HepG2 (cell line): ENCODE measurements at regions not wholly inside any gene's neighbourhood (a gene's known extent, or its start where the extent isn't known, plus 50 kb on each side); places are given as distances from the start of the nearest gene placed in this dataset.

Experiments used
- BCL6 ChIP-seq: IDR thresholded peaks from 2 replicates; pipeline ENCODE4 v1.6.1; 2016; ENCODE audit warnings: missing genetic modification reagents, missing compliant biosample characterization
- EP300 ChIP-seq, 3 experiments: sonication (generic) in 1 of 3; formaldehyde crosslinking in 1 of 3; IDR thresholded peaks; 2 replicates each; pipeline versions ENCODE4 v1.5.1 to v1.6.1; 2011 to 2020; ENCODE audit warnings: low read depth in 2 of 3, low read length in 2 of 3, borderline replicate concordance in 1 of 3, improper control_type of control experiment in 1 of 3, mild to moderate bottlenecking in 1 of 3, missing genetic modification reagents in 1 of 3, moderate library complexity in 1 of 3
- HMG20A ChIP-seq: IDR thresholded peaks from 2 replicates; pipeline ENCODE4 v1.6.1; 2016; ENCODE audit warnings: borderline replicate concordance
- HNF4A ChIP-seq: sonication (generic); formaldehyde crosslinking; IDR thresholded peaks from 2 replicates; pipeline ENCODE4 v1.4.0; 2020; ENCODE audit warnings: missing genetic modification reagents
- HNRNPLL ChIP-seq: fragments of 200-400 bp; formaldehyde crosslinking; IDR thresholded peaks from 2 replicates; pipeline ENCODE4 v1.6.1; 2017; ENCODE audit warnings: mild to moderate bottlenecking, low read depth, low read length; ENCODE audit not compliant: poor library complexity, severe bottlenecking
- HOMEZ ChIP-seq: IDR thresholded peaks from 2 replicates; pipeline ENCODE4 v1.6.1; 2016; ENCODE audit warnings: low read depth
- JUN ChIP-seq: sonication (generic); formaldehyde crosslinking; IDR thresholded peaks from 2 replicates; pipeline ENCODE4 v1.4.0; 2020; ENCODE audit warnings: mild to moderate bottlenecking, missing genetic modification reagents
- LRRFIP1 ChIP-seq: sonication (generic); formaldehyde crosslinking; conservative IDR thresholded peaks from 2 replicates; pipeline ENCODE4 v1.4.0; 2020; ENCODE audit warnings: missing genetic modification reagents
- MBD4 ChIP-seq: IDR thresholded peaks from 2 replicates; pipeline ENCODE4 v1.6.1; 2012; ENCODE audit warnings: low read length, inconsistent platforms, borderline replicate concordance
- POGZ ChIP-seq: sonication (generic); formaldehyde crosslinking; IDR thresholded peaks from 2 replicates; pipeline ENCODE4 v1.4.0; 2020; ENCODE audit warnings: mild to moderate bottlenecking, missing genetic modification reagents
- PPARG ChIP-seq: conservative IDR thresholded peaks from 2 replicates; pipeline ENCODE4 v1.6.1; 2016; ENCODE audit warnings: missing biosample characterization, missing genetic modification reagents
- SALL1 ChIP-seq: sonication (generic); formaldehyde crosslinking; IDR thresholded peaks from 2 replicates; pipeline ENCODE4 v1.8.0; 2022; ENCODE audit warnings: mild to moderate bottlenecking, missing genetic modification reagents
- SETDB1 ChIP-seq: sonication (generic); formaldehyde crosslinking; IDR thresholded peaks from 2 replicates; pipeline ENCODE4 v1.5.1; 2020; ENCODE audit warnings: missing genetic modification reagents, mild to moderate bottlenecking, borderline replicate concordance
- ZNF17 ChIP-seq: sonication (generic); formaldehyde crosslinking; IDR thresholded peaks from 2 replicates; pipeline ENCODE4 v1.5.0; 2020; ENCODE audit warnings: mild to moderate bottlenecking, missing genetic modification reagents
- ZNF407 ChIP-seq: sonication (generic); formaldehyde crosslinking; IDR thresholded peaks from one replicate; pipeline ENCODE4 v1.5.1; 2020; ENCODE audit warnings: mild to moderate bottlenecking, missing genetic modification reagents; ENCODE audit errors: not compliant biosample characterization
- ZNF44 ChIP-seq: sonication (generic); formaldehyde crosslinking; IDR thresholded peaks from 2 replicates; pipeline ENCODE4 v1.5.1; 2020; ENCODE audit warnings: mild to moderate bottlenecking, missing genetic modification reagents

GRCh38 chr9:81787747-81788632, 98.6 kb upstream of the TLE1 start (continued):
- TF ChIP-seq HOMEZ (CRISPR knock-in tag), result no peak
- TF ChIP-seq SALL1 (CRISPR knock-in tag), result peak; percentile 47; the same call in 1 of the 2 replicates
- TF ChIP-seq ZNF17 (CRISPR knock-in tag), result 0 out of 2 replicates have a peak, but pooled peaks have one; percentile 39
- TF ChIP-seq HNRNPLL, result no peak
- no peak for TF ChIP-seq ZNF407 (CRISPR knock-in tag)
- TF ChIP-seq POGZ, result 0 out of 2 replicates have a peak, but pooled peaks have one; percentile 39
- peak; percentile 42; the same call in 1 of the 2 replicates for TF ChIP-seq HMG20A (CRISPR knock-in tag)
- TF ChIP-seq LRRFIP1 (CRISPR knock-in tag), result no peak
- no peak for TF ChIP-seq ZNF44 (CRISPR knock-in tag)
- TF ChIP-seq HNF4A (CRISPR knock-in tag), result peak; percentile 87
- TF ChIP-seq JUN, result no peak
- TF ChIP-seq EP300 (IDR thresholded peaks at IDR 0.05; ENCODE audit: low read depth in 2 of 2, low read length in 2 of 2), result peak in 1 of 2 experiments; percentile 69; a peak in 2 of 4 replicates
- no peak for TF ChIP-seq EP300 (CRISPR knock-in tag; IDR thresholded peaks at IDR 0.05; ENCODE audit: borderline replicate concordance)
- TF ChIP-seq BCL6 (CRISPR knock-in tag), result peak; percentile 63; the same call in 1 of the 2 replicates
- TF ChIP-seq PPARG (CRISPR knock-in tag), result 0 out of 2 replicates have a peak, but pooled peaks have one; percentile 31
- TF ChIP-seq SETDB1 (CRISPR knock-in tag), result no peak
- no peak for TF ChIP-seq MBD4
